WTC11 (cell line): ENCODE measurements at regions not wholly inside any gene's neighbourhood (a gene's known extent, or its start where the extent isn't known, plus 50 kb on each side); places are given as distances from the start of the nearest gene placed in this dataset.

ENCODE experiments used
- MAX ChIP-seq: sonication (generic); formaldehyde crosslinking; IDR thresholded peaks from 2 replicates; pipeline ENCODE4 v1.8.0; 2022; ENCODE audit warnings: mild to moderate bottlenecking, missing genetic modification reagents
- USF1 ChIP-seq: sonication (generic); formaldehyde crosslinking; IDR thresholded peaks from 2 replicates; pipeline ENCODE4 v1.8.0; 2022; ENCODE audit warnings: mild to moderate bottlenecking, missing genetic modification reagents

GRCh38 chr2:63668466-63668865 is 79.7 kb downstream of the MDH1 start:
- TF ChIP-seq MAX (CRISPR knock-in tag) (no peak), USF1 (CRISPR knock-in tag) (no peak)
